ENCODE measurements at regions not wholly inside any gene's neighbourhood (a gene's known extent, or its start where the extent isn't known, plus 50 kb on each side); places are given as distances from the start of the nearest gene placed in this dataset.

DNA sequence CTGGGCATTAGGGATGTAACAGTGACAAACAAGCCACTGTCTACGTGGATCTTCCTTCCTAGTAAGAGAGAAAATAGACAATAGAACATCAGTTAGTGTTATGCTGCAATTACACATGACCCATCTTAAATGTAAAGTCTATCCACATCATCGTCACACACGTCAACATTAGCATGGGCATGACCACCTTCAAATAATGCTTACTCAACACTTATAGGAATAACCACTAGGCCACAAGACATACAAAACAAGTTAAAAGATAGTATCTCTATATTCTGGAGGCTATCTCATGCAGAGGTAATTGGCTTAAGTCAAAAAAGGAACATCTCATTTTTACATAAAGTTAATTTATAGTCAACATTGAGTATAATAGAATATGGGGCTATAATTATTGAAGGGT lies 156.5 kb downstream of the MOXD1 start:
- TF ChIP-seq POLR2A (IDR thresholded peaks at IDR 0.05; ENCODE audit: low read length) (no peak), GATA1 (IDR thresholded peaks at IDR 0.05; ENCODE audit: low read depth, low read length) (no peak)

All from erythroblast (primary cell).